NCI-H1694 treated with DMSO at 0.1 percent for 48 hours (cell line): ENCODE measurements at regions not wholly inside any gene's neighbourhood (a gene's known extent, or its start where the extent isn't known, plus 50 kb on each side); places are given as distances from the start of the nearest gene placed in this dataset.

Experiments
- DNase-seq: peaks from one replicate; lab custom pipeline; 2025; lab: John Stamatoyannopoulos, UW

GRCh38 chr2:34408100-34408499 lies 809.0 kb upstream of the FAM98A start:
- no peak for DNase-seq

DNA sequence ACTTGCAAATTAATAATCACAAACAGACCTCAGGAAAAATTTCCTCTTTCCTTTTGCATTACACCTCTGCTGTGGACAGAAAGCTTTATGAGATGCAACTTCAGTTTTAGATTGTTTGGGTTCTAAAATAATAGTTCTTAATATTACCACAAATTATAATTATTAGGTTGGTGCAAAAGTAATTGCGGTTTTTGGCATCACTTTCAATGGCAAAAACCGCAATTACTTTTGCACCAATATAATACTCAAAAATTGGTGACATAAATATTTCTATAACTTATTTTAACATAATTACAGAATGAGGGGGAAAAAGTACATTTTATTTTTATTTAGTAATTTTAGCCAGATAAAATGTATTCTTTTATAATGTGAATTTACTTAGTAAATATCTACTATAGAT lies 804.4 kb upstream of the FAM98A start:
- no peak for DNase-seq

GRCh38 chr2:34402376-34402775 lies 803.3 kb upstream of the FAM98A start:
- no peak for DNase-seq

GRCh38 chr2:34401186-34401585 lies 802.1 kb upstream of the FAM98A start:
- DNase-seq, result no peak

GRCh38 chr2:34388446-34388845 lies 789.3 kb upstream of the FAM98A start:
- no peak for DNase-seq

GRCh38 chr2:34387536-34387935 lies 788.4 kb upstream of the FAM98A start:
- DNase-seq, result no peak

GRCh38 chr2:34379586-34379985 lies 780.5 kb upstream of the FAM98A start:
- DNase-seq, result no peak

GRCh38 chr2:34373586-34374233 lies 774.6 kb upstream of the FAM98A start:
- DNase-seq, result no peak

DNA sequence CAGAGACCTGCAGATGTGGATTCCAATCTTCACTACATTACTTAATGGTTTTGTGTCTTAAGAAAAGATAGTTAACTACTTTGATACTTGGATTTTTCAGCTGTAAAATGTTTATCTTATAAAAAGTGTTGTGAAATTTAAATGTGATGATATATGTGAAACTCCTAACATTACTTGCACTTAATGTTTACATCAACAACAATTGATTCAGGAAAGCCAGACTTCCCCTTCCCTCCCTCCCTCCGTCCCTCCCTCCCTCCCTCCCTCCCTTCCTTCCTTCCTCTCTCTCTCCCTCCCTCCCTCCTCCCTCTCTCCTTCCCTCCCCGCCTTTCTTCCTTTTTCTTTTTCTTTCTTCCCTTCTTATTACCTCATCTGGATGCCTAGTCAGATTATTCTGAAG lies 773.9 kb upstream of the FAM98A start:
- DNase-seq, result no peak

GRCh38 chr2:34371711-34372110 lies 772.6 kb upstream of the FAM98A start:
- DNase-seq, result no peak

- no peak for DNase-seq
Measured at GRCh38 chr2:34368304-34368703, 769.2 kb upstream of the FAM98A start.

DNA sequence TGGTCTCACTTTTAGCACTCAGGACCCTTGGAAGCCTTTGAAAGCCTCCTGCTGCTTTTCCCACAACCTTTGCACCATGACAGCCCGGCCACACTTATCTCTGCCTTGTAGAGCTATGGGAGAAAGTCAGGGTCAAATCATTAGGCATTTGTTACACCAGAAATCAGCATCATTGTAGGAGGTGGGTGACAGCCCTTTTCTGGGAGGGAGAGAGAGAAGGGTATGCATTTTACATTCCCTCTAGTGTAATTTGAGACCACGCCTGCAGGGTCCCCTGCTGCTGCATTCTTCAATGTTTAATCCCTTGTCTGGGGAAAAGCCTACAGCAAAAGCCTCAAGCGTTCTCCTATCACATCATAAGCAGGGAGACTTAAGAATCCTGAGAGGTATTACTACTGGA lies 766.8 kb upstream of the FAM98A start:
- no peak for DNase-seq

- DNase-seq, result no peak
Measured at GRCh38 chr2:34365512-34365911, 766.4 kb upstream of the FAM98A start.

DNA sequence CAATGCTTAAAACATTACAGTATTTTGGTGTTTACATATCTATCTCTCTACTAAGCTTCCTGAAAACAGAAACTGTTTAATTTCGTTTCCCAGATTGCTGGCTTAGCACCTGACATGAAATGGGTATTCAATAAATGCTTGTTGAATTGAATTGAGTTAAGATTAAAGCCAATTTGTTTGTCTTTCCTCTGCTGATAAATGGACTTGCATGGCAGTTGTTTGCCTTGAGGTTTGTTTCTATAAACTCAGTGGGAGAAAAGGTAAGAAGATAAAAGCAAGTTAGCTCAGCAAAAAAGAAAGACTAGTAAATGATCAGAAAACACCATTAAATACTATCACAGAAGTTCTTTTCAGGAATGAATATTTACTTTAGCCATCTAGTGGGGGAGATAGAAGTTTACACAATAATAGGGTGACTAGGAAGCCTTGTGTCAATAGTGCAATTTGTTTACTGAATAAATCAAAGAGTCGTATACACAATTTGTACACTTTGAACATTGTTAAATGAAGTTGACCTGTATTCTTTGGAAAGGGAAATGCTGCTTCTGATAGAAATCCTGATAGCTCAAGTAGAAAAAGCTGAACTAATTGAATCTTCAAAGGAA lies 754.5 kb upstream of the FAM98A start:
- DNase-seq, result no peak

DNA sequence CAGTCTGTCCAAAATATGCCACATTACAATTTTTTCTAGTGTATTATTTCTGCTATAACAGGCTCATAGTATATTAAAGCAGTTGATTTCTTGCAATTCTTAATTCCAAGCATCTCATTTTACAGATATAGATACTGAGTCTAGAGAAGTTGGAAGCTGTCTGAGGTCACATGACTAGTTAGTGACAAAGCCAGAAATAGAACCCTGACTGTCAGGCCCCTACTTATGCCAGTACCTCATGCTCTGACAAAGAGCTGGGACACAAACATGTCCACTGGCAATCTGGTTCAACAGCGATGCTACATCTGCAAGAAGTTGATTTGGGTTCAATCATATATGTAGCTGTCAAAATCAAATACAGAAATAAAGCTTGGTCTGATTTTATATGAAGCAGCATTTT lies 750.4 kb upstream of the FAM98A start:
- DNase-seq, result no peak

- no peak for DNase-seq
Measured at GRCh38 chr2:34345030-34345429, 745.9 kb upstream of the FAM98A start.

- no peak for DNase-seq
Measured at GRCh38 chr2:34340307-34340706, 741.2 kb upstream of the FAM98A start.

GRCh38 chr2:34337735-34338134 lies 738.6 kb upstream of the FAM98A start:
- no peak for DNase-seq

GRCh38 chr2:34332813-34333212 lies 733.7 kb upstream of the FAM98A start:
- DNase-seq, result no peak

DNA sequence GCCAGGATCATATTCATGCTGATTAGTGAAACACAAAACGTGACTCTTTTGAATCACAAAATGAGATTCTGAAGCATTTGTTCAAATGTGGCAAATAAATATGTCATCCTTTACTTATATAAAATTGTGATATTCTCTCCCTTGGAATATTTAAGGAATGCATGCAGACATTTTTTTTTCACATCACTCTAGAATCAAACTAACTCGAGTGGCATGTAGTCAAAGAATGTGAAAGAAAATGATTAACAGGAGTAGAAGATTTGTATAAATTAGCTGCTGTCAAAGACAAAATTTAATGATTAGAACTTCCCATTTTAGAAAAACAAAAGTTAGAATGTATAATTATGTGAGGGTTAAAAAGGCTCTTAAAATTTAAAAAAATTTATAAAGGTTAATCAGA lies 721.0 kb upstream of the FAM98A start:
- no peak for DNase-seq

DNA sequence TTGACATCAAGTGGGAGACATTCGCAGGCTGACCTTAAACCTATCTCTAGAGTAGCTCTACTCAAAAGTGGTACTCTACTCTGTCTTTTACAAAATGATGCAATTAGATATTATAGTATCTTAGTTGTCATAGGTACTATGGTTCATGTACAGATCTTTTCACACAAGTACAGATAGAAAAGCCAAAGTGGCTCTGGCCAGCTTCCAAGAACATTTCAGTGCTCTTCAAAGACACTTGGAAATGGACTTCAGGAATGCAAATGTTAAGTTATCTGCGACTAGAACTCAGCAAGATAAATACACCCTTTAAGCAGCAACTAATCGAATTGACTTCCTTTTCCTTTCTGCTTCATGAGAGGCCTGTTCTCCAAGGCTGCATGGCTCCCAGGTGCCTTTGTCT lies 718.7 kb upstream of the FAM98A start:
- no peak for DNase-seq

DNA sequence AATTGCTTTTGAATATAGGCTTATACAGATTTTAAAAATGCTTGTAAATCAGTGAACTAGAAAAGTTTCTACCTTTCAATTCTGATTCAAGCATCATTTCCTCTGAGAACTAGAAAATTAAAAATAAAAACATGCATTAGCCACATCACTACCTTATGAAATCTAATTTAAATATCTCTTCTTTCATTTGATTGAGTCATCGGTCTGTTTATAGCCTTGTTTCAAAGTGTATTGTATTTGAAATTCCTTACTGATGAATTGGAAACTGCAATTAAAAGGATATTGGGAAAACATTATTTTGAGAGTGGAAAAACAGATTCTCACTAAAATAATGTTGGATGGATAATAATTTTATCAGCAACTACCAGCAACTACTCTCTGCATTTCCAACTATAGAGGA lies 717.7 kb upstream of the FAM98A start:
- DNase-seq, result no peak

- no peak for DNase-seq
Measured at GRCh38 chr2:34311816-34312215, 712.7 kb upstream of the FAM98A start.

DNA sequence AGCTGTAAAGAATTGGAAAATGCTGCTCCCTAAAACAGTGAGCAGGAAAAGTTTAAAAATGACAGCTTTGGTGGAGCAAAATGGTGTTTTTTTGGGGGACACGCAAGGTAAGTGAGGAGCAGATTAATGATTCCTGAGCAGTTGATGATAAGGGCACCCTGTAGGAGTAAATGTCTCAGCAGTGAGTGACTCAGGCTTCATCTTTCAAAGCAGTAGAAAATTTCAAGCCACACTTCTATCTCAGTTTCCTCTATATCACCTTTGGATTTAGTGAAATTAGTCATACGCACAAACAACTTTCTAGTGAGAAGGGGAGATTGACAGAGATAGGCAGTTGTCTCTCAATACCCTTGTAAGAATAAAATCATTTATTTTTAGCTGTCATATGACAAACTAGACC lies 709.0 kb upstream of the FAM98A start:
- DNase-seq, result no peak
